GM10266 (cell line): ENCODE measurements at regions not wholly inside any gene's neighbourhood (a gene's known extent, or its start where the extent isn't known, plus 50 kb on each side); places are given as distances from the start of the nearest gene placed in this dataset.

ENCODE experiments used
- DNase-seq: peaks from one replicate; pipeline ENCODE4 v3.0.0; 2012; ENCODE audit errors: extremely low spot score
- CTCF ChIP-seq: IDR thresholded peaks from 2 replicates; pipeline ENCODE4 v1.5.1; 2012; ENCODE audit warnings: mild to moderate bottlenecking, low read depth; ENCODE audit not compliant: control insufficient read depth, insufficient read depth; ENCODE audit errors: missing control alignments

GRCh38 chr9:78927099-78927940, 630.4 kb downstream of the PSAT1 start:
- TF ChIP-seq CTCF: no peak
- DNase-seq: no peak

GRCh38 chr9:78928625-78929405, 631.9 kb downstream of the PSAT1 start:
- TF ChIP-seq CTCF: no peak

GRCh38 chr9:78930281-78930680, 633.4 kb downstream of the PSAT1 start:
- DNase-seq: no peak
- TF ChIP-seq CTCF: no peak

More at GRCh38 chr9:78928625-78929405, 631.9 kb downstream of the PSAT1 start:
- no peak for DNase-seq

GRCh38 chr9:78932849-78933627, 636.1 kb downstream of the PSAT1 start:
- no peak for TF ChIP-seq CTCF
- DNase-seq: no peak

GRCh38 chr9:78934880-78935279, 636.9 kb upstream of the TLE4 start:
- TF ChIP-seq CTCF: no peak
- no peak for DNase-seq

GRCh38 chr9:78938821-78939220, 632.9 kb upstream of the TLE4 start:
- DNase-seq: no peak
- no peak for TF ChIP-seq CTCF
